ENCODE measurements at regions not wholly inside any gene's neighbourhood (a gene's known extent, or its start where the extent isn't known, plus 50 kb on each side); places are given as distances from the start of the nearest gene placed in this dataset.

DNA sequence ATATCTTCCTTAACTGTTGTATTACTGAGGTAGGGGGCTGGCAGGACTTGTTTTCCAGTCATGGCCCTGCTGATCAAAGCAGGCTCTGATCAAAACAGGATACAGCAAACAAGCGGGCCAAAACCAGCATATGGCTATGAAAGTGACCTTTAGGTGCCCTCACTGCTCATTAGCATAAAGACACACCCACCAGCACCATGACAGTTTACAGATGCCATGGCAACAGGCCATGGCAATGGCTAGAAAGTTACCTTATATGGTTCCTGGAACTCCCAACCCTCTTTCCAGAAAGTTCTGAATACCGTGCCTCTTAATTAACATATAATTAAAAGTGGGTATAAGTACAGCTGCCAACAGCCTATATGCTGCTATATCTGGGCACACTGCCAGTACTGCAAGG lies 551.4 kb upstream of the SGCG start:
- no peak for TF ChIP-seq EZH2 (IDR thresholded peaks at IDR 0.05; ENCODE audit: low read depth)
- TF ChIP-seq, protein P1, sequence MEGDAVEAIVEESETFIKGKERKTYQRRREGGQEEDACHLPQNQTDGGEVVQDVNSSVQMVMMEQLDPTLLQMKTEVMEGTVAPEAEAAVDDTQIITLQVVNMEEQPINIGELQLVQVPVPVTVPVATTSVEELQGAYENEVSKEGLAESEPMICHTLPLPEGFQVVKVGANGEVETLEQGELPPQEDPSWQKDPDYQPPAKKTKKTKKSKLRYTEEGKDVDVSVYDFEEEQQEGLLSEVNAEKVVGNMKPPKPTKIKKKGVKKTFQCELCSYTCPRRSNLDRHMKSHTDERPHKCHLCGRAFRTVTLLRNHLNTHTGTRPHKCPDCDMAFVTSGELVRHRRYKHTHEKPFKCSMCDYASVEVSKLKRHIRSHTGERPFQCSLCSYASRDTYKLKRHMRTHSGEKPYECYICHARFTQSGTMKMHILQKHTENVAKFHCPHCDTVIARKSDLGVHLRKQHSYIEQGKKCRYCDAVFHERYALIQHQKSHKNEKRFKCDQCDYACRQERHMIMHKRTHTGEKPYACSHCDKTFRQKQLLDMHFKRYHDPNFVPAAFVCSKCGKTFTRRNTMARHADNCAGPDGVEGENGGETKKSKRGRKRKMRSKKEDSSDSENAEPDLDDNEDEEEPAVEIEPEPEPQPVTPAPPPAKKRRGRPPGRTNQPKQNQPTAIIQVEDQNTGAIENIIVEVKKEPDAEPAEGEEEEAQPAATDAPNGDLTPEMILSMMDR (conservative IDR thresholded peaks at IDR 0.05), result no peak
